SU-DHL-6 (cell line): ENCODE measurements at regions not wholly inside any gene's neighbourhood (a gene's known extent, or its start where the extent isn't known, plus 50 kb on each side); places are given as distances from the start of the nearest gene placed in this dataset.
"Not testable (repeated sequence)": the region's sequence is repeated elsewhere in the genome, so short reads cannot be mapped to it uniquely, and the experiment has no call there.

Experiments used
- H2AFZ ChIP-seq: fragments of 200-600 bp; sonication (generic); 2 replicates; pipeline ENCODE4 v1.6.1; 2014; ENCODE audit warnings: low read depth, mild to moderate bottlenecking, moderate library complexity, mixed read lengths, antibody characterized with exemption, low read length; ENCODE audit not compliant: severe bottlenecking
- H3F3A ChIP-seq: fragments of 200-600 bp; shearing (Covaris generic); 2 replicates; pipeline ENCODE4 v1.6.0; 2016; ENCODE audit warnings: antibody characterized with exemption, mild to moderate bottlenecking; ENCODE audit not compliant: insufficient read depth
- H3K27ac ChIP-seq: fragments of 200-600 bp; sonication (generic); 2 replicates; pipeline ENCODE4 v1.5.1; 2016; ENCODE audit warnings: low read depth, mild to moderate bottlenecking, low read length, moderate library complexity, mixed read lengths
- H3K27me3 ChIP-seq: fragments of 200-600 bp; sonication (generic), shearing (Covaris generic); 2 replicates; pipeline ENCODE4 v1.6.0; 2014; ENCODE audit warnings: mild to moderate bottlenecking, low read length
- H3K36me3 ChIP-seq: fragments of 200-600 bp; sonication (generic); 2 replicates; pipeline ENCODE4 v1.6.1; 2014; ENCODE audit warnings: mild to moderate bottlenecking, low read length, mixed read lengths
- H3K4me2 ChIP-seq: fragments of 300-600, 200-600 bp; shearing (Covaris generic), sonication (generic); 2 replicates; pipeline ENCODE4 v1.6.0; 2014; ENCODE audit warnings: low read length, low read depth, mild to moderate bottlenecking; ENCODE audit not compliant: poor library complexity, severe bottlenecking
- H3K4me3 ChIP-seq: fragments of 200-600 bp; sonication (generic); 2 replicates; pipeline ENCODE4 v1.5.1; 2014; ENCODE audit warnings: antibody characterized with exemption, low read length, mild to moderate bottlenecking, mixed read lengths; ENCODE audit not compliant: insufficient read depth, poor library complexity, severe bottlenecking
- H3K79me2 ChIP-seq: fragments of 200-600 bp; sonication (generic); 2 replicates; pipeline ENCODE4 v1.6.1; 2014; ENCODE audit warnings: mild to moderate bottlenecking, low read length, moderate library complexity; ENCODE audit not compliant: insufficient read depth
- H3K9ac ChIP-seq: fragments of 200-600 bp; sonication (generic); 2 replicates; pipeline ENCODE4 v1.7.0; 2014; ENCODE audit warnings: mild to moderate bottlenecking, low read length
- H3K9me2 ChIP-seq: fragments of 200-600 bp; sonication (generic); replicated peaks from 2 replicates; pipeline ENCODE4 v1.6.1; 2014; ENCODE audit warnings: low read length; ENCODE audit not compliant: insufficient read depth
- H3K9me3 ChIP-seq: fragments of 200-600 bp; sonication (generic); 2 replicates; pipeline ENCODE4 v1.6.1; 2014; ENCODE audit warnings: low read length, mixed read lengths; ENCODE audit not compliant: insufficient read depth
- H4K20me1 ChIP-seq: fragments of 200-600 bp; sonication (generic); 2 replicates; pipeline ENCODE4 v1.6.1; 2014; ENCODE audit warnings: low read depth, mild to moderate bottlenecking, antibody characterized with exemption, low read length, moderate library complexity, mixed read lengths
- CTCF ChIP-seq: fragments of 200-600 bp; sonication (generic); IDR thresholded peaks from one replicate; pipeline ENCODE4 v1.5.1; 2017; ENCODE audit warnings: antibody characterized with exemption, mild to moderate bottlenecking, low read length, moderate library complexity; ENCODE audit not compliant: insufficient read depth, poor library complexity, severe bottlenecking
- EZH2phosphoT487 ChIP-seq: fragments of 200-600 bp; sonication (generic), shearing (Covaris generic); conservative IDR thresholded peaks from 2 replicates; pipeline ENCODE4 v1.6.1; 2018; ENCODE audit warnings: mild to moderate bottlenecking, antibody characterized with exemption, low read length, moderate library complexity, mixed read lengths

- Histone ChIP-seq H3F3A (no peaks in the 10 kb centered on the region), H2AFZ (no peak overlapping the region), H3K79me2 (no peaks in the 10 kb centered on the region), H3K9ac (no peak overlapping the region), H3K36me3 (no peaks in the 10 kb centered on the region), H3K27me3 (no peaks in the 10 kb centered on the region), H4K20me1 (no peaks in the 10 kb centered on the region), H3K9me2 (no peaks in the 10 kb centered on the region), H3K4me3 (no peak overlapping the region), H3K27ac (no peak overlapping the region), H3K9me3 (no peaks in the 10 kb centered on the region), H3K4me2 (no peak overlapping the region)
- TF ChIP-seq CTCF (peak; percentile 56), EZH2phosphoT487 (no peak)
Observed at GRCh38 chr14:106268013-106268727, 741.8 kb downstream of the TMEM121 start.

GRCh38 chr14:106269029-106269428 is 742.6 kb downstream of the TMEM121 start:
- Histone ChIP-seq H3F3A (no peaks in the 10 kb centered on the region), H2AFZ (no peak overlapping the region), H3K9ac (no peak overlapping the region), H3K79me2 (no peaks in the 10 kb centered on the region), H3K9me3 (no peaks in the 10 kb centered on the region), H3K27ac (no peak overlapping the region), H3K4me3 (no peak overlapping the region), H4K20me1 (no peaks in the 10 kb centered on the region), H3K36me3 (no peaks in the 10 kb centered on the region), H3K9me2 (no peaks in the 10 kb centered on the region), H3K4me2 (no peak overlapping the region), H3K27me3 (no peaks in the 10 kb centered on the region)
- no peak for TF ChIP-seq CTCF
- no peak for TF ChIP-seq EZH2phosphoT487

GRCh38 chr14:106269451-106270204 is 743.2 kb downstream of the TMEM121 start:
- Histone ChIP-seq H3K4me3 (no peak overlapping the region), H3K4me2 (no peak overlapping the region), H3K79me2 (no peaks in the 10 kb centered on the region), H3K9ac (no peak overlapping the region), H4K20me1 (no peaks in the 10 kb centered on the region), H3K27me3 (no peaks in the 10 kb centered on the region), H3F3A (no peaks in the 10 kb centered on the region), H3K36me3 (no peaks in the 10 kb centered on the region), H3K9me2 (no peaks in the 10 kb centered on the region), H2AFZ (no peak overlapping the region), H3K27ac (no peak overlapping the region), H3K9me3 (no peaks in the 10 kb centered on the region)
- TF ChIP-seq CTCF = no peak
- no peak for TF ChIP-seq EZH2phosphoT487

GRCh38 chr14:106270476-106271121 is 744.2 kb downstream of the TMEM121 start:
- not testable (repeated sequence) for H3K9ac ChIP-seq, H3K9me2 ChIP-seq, H3F3A ChIP-seq, H3K9me3 ChIP-seq, H4K20me1 ChIP-seq, H3K27ac ChIP-seq, H3K36me3 ChIP-seq, H3K4me2 ChIP-seq, H2AFZ ChIP-seq, H3K4me3 ChIP-seq, H3K27me3 ChIP-seq, H3K79me2 ChIP-seq
